GM19463 (cell line): ENCODE measurements at regions not wholly inside any gene's neighbourhood (a gene's known extent, or its start where the extent isn't known, plus 50 kb on each side); places are given as distances from the start of the nearest gene placed in this dataset.
A peak's percentile ranks its signal among the peaks of the same experiment; 100 is the strongest.
"Not testable (repeated sequence)": the region's sequence is repeated elsewhere in the genome, so short reads cannot be mapped to it uniquely, and the experiment has no call there.

Experiments used
- ATAC-seq: cut with Tn5 transposase; IDR thresholded peaks from one replicate; pipeline ENCODE4 v1.9.1; 2021; ENCODE audit warnings: mild to moderate bottlenecking, moderate library complexity; ENCODE audit not compliant: unreplicated experiment

DNA sequence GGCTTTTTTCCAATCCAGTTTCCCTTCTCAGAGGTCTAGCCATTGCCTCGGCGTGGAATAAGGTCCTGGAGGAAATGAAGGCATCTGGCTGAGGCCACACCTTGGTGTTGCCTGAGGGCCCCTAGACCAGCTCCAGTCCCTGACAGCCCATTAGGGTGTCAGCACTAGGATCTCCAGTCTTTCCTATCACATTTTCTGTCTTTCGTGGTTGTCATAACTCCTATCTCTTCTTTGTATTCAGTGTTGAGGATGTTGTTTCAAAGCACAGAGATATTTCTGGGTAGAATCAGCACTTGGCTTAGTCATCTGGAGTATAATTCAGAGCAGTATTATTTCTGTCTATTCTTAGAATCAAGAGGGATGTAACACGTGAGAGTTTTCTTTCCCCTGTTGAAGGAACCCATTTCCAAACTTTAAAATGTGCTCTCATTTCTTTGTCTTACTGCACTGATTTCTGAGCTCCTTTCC lies 844.3 kb downstream of the KCNT2 start:
- ATAC-seq: no peak

DNA sequence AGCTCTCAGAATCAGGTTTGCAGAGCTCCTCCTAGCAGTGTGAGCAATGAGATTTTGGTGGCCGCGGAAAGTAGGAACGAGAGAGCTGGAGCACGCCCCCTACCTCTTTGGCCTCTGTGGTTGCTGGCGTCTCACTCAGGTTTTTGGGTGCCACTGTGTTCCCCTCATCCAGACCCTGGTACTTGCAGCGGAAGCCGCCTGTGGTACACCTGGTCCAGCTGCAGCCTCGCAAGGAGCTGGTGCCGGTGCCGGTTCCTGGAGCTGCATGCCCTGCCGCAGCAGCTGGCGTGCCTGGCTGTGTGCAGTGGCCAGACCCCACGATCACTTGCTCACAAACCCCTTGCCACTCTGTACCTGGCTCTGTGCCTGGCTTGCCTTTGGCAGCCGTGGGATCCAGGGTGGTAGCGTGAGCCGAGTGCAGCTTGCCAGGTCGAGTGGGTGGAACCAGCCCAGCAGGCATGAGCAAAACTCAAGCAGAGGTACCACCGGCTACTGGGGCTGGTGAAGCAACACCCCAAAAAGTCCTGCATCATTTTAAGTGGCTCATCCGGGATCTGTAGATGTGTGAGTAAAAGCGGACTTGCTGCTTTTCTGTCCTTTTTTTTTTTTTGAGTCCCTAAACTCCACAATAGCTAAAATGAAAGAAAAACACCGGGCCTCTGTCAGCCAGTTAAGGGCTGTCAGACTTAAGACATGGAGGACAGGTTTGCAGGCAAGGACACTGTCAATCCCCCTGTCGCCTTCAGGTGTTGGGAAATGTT lies 844.9 kb downstream of the KCNT2 start:
- ATAC-seq: no peak

DNA sequence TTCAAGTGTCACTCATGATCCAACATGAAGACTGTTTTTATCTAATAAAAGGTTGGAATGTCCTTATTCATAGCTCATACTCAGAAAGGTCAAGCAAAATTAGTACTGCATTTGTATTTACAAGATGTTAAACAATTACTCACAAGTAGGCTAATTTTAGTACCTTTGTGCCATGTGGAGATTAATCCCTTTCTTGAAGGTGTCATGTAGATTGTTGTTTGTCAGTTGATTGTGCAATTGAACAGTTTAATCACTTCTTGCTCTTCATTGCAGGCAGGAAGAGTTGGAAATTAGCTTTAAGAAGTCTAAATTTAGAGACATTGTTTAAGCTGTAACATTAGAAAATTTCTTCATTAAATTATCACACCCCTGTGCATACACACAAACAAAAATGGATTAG lies 847.1 kb downstream of the KCNT2 start:
- ATAC-seq: no peak

DNA sequence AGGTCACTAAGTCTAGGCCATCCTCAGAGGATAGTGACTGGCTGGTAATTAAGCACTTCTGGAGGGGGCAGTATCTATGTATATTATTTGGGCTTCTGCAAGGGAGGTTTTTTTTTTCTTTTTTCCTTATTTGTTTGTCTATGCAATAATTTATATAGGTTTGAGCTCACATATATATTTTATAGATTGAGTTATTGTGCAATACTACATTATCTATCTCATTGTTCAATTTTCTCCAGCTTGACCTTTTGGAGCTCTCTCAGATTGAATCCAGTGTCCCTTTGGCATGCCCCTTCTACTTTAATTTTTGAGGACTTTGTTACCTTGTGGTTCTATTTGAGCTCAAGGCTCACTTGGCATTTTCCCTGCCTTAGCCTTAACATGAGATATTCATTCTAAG lies 852.1 kb downstream of the KCNT2 start:
- no peak for ATAC-seq

DNA sequence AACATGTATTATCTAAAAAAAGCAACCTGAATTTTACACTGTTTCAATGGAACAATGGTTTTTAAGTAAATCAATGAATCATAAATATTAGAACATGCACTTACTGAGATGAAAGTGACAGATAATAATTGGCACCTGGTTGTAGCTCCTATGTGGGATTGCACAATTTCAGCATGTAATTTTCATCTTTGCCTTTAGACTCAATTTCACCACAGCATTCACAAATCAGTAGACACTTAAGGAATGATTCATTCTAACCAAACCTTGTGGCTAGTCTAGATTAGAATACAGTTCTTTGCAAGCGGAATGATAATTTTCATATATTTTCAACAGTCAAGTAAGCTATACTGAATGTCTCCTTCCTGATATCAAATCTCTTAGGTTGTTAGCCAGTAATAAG lies 853.4 kb downstream of the KCNT2 start:
- no peak for ATAC-seq

DNA sequence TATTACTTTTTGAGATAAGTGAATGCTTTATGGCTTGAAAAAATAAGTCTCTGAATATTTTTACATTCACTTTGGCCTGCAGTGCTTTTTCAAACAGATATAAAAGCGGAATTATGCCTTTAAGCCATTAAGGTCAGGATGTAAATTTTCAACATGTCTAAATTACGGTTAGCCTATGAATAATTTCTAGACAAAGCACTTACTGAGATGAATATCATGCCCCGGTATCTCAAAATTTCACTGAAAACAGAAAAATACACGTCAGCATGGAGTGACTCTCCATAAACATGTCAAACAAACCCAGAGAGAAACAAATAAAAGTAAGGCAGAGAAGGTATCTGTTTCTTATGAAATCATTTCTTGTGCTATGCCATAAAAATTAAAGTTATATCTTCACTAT lies 853.9 kb downstream of the KCNT2 start:
- ATAC-seq: no peak

DNA sequence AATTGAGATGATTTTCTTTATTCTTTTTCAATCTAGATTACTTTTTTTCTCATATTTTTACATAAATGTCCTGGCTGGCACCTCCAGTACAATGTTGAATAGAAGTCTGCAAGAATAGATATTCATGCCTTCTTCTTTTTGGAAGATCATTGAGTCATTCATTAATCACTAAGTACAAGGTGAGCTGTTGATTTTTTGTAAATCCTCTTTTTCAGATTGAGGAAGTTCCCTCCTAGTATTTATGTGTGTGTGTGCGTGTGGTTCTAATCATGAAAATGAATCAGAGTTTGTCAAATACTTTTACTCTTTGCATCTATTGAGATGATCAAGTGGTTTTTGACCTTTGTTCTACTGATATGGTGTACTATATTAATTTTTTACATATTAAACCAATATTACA lies 859.3 kb downstream of the KCNT2 start:
- no peak for ATAC-seq

DNA sequence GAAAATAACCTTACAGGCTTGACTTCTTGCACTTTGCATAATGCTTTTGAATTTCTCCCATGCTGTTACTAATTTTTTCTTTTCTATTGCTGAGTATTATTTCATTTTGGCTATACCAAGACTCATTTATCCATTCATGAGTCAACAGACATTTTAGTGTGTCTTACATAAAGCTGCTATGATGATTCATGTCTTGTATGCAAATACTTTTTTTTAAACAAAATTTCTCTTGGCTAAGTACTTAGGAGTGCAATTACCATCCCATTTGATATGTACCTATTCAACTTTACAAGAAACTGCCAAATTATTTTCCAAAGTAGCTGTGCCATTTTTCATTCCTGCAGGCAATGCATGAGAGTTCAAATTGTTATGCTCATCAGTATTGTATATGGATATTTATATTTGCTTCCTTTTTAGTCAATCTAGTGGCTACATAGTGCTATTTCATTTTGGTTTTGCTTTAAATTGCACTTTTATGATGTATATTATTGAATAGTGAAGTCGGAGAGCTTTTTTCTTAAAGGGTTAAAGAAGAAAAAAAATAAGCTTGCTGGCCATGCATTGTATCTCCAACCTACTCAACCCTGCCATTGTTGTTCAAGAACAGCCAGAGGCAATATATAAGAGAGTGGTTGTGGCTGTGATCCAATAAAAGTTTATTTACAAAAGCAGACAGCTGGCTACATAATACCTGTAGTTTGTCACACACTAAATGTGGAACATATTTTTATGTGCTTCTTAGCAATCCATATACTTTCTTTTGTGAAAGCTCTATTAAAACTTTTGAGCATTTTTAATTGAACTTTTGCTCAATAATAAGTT lies 862.8 kb downstream of the KCNT2 start:
- no peak for ATAC-seq

DNA sequence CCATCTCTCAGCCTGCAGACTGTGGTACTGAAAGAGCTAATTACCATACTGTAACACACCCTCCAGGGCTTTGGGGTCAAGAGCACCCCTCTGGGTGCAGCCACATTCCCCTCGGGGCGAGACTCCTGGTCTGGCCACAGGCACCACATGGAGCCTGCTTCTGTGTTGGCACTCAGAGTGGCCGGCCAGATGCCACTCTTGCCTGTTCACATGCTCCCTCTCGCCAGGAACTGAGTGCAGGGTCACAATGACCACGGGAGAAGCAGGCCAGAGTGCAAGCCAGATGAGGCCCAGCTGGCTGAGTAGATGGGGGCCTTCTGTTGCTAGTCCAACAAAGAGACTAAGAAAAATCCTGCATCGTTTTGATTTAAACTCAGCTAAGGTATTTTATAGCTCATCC lies 864.0 kb downstream of the KCNT2 start:
- ATAC-seq: no peak

DNA sequence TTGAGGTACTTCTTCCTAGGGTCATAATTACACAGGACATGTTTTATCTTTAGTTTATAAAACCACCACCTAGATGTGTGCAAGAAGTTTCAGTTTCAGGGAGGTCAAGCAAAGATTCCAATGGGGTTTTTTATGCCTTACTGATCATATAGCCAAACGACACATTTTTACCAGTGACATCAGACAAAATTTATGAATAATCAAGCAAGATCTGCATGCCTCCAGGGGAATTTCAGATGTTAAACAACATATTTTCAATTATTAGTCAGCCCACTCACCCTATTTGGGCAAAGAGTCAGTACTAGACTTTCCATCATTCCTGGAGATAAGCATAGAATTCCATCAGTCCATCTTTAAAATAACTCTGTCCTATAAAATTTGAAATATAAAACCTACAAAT lies 867.4 kb downstream of the KCNT2 start:
- no peak for ATAC-seq

DNA sequence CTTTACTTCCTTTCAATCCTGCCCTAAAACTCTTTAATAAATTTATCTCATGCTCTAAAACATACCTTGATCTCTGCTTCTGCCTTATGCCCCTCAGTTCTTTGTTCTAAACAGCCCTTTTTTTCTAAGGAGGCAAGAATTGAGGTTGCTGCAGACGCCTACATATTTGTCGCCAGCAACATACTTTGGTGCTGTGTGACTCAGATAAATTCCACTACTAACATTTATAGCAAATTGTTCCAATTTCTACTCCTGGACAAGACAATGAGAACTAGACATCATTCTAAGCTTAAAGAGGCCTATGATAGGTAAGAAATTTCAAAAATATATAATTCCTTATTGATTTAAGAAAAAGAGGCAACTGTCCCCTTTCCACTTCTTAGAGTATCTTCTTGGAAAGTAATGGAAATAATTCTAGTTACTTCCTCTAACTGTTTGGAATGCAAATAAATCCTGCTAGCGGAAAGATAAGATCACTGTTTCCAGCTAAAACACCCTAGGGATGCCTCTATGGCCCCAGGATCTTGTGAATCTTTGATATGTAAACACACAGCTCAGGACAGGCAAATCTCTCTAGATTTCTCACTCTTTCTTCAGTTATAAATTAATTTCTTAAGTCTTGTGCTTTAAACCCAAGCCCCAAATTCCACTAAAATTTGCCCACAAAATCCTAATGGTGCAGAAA lies 869.1 kb downstream of the KCNT2 start:
- no peak for ATAC-seq

DNA sequence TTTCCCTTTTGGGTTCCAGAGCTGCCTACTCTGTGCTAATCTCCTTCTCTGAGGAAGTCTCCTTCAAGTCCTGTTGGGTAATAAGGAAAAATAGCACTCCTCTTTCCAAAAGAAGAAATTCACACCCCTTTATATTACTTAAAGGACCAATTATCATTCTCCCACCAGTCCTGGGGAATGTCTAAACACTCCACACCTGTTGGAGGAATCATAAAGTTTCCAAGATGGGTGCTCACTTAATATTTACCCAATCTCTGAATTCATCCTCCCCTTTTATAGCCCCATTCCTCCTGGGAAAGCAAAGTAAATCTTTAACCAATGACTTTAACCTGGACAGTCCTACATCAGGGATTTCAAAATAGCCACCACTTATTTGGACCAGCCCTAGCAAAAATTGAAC lies 873.1 kb downstream of the KCNT2 start:
- no peak for ATAC-seq

DNA sequence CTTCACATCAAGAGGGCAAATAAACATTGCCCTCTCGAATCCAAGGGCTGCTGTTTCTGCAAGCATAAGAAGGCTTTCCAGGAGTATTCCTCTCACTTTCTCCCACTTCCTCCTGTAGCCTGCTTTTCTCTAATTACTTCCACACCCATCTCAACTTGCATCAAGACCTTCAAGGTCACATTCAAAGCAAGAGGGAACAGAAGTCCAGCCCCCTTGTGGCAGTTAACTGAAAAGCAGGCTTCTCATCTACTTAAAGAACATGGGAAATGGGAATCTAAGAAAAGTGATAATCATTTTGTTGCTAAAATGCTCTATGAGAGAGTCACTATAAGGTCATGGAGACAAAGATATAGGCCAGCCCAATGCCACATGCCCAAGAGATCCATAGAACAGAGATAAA lies 874.4 kb downstream of the KCNT2 start:
- ATAC-seq: peak; percentile 60

DNA sequence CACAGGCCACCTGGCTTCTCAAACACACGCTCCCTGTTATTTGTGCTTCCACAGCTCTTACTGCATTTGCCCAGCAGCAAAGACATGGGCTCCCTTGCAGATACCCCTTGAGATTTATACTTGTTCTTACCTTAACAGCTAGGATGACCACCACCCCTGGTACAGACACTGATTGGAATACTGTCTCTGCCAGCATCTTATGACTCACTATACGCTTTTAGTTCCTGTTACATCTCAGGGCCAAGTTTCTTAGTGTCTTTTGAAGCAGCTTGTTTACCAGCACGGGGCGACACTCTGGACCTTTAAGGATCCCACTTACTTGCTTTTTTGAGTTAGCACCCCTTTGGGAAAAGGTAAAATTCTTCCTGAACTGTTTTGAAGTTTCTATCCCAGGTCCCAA lies 874.8 kb downstream of the KCNT2 start:
- ATAC-seq: no peak

DNA sequence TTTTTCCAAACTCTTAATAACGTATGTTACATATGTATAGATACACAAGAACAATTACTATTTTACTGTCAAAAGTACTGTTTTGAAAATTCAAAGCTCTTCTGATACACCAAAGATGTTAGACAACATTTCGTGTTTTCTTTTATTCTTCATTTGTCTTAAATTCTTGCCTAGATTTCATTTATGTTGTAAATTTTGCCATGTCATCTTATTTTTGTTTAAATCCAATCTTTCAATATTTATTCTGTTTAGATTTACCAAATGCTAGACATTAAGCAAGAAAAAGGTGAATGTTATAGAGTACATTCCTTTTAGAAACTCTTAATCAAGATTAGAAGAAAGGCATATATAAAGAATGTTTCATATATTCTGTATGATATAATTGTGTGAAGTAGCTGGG lies 876.9 kb downstream of the KCNT2 start:
- ATAC-seq: no peak

DNA sequence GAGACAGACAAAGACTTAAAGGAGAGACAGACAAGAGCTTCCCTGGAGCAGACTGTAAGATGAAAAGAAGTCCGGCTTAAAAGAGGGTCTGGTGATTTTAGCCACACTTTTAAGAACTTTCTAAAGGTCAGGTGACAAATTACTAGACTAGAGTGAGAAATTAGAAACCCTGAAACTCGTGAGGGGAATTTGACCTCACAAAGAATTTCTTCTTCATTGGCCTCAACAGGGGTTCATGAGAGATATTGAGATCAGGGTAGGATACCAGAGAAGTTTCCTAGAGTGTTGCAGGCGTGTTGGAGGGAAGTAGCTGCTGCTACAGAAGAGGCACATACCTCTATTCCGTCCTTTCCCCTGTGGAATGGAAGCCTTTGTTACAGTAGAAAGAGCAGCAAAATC lies 884.4 kb downstream of the KCNT2 start:
- peak; percentile 56 for ATAC-seq

DNA sequence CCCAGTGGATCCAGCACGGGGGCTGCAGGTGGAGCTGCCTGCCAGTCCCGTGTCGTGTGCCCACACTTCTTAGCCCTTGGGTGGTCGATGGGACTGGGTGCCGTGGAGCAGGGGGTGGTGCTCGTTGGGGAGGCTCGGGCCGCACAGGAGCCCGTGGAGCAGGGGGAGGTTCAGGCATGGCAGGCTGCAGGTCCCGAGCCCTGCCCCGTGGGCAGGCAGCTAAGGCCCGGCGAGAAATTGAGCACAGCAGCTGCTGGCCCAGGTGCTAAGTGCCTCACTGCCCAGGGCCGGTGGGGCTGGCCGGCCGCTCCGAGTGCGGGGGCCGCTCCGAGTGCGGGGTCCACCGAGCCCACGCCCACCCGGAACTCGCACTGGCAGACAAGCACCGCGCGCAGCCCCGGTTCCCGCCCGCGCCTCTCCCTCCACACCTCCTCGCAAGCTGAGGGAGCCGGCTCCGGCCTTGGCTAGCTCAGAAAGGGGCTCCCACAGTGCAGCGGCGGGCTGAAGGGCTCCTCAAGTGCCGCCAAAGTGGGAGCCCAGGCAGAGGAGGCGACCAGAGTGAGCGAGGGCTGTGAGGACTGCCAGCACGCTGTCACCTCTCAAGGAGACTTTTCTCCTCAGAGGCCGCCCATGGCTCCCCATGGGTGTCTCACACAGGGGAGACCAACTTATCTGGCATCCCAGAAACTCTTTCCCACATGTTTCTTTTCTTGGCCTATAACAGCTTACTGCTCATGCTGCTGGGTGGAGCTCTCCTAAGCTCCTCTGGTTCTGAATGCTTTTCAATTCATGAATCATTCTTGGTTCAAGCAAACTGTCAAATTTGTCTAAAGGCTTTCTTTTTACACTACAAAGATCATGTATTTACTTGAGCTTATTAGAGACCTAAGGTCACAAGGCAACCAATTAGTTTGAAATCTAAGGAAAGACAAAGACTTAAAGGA lies 885.1 kb downstream of the KCNT2 start:
- ATAC-seq: peak; percentile 29

DNA sequence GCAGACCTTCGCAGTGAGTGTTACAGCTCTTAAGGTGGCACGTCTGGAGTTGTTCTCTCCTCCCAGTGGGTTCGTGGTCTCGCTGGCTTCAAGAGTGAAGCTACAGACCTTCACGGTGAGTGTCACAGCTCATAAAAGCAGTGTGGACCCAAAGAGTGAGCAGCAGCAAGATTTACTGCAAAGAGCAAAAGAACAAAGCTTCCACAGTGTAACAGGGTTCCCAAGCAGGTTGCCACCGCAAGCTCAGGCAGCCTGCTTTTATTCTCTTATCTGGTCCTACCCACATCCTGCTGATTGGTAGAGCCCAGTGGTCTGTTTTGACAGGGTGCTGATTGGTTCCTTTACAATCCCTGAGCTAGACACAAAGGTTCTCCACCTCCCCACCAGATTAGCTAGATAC lies 886.1 kb downstream of the KCNT2 start:
- not testable (repeated sequence) for ATAC-seq

DNA sequence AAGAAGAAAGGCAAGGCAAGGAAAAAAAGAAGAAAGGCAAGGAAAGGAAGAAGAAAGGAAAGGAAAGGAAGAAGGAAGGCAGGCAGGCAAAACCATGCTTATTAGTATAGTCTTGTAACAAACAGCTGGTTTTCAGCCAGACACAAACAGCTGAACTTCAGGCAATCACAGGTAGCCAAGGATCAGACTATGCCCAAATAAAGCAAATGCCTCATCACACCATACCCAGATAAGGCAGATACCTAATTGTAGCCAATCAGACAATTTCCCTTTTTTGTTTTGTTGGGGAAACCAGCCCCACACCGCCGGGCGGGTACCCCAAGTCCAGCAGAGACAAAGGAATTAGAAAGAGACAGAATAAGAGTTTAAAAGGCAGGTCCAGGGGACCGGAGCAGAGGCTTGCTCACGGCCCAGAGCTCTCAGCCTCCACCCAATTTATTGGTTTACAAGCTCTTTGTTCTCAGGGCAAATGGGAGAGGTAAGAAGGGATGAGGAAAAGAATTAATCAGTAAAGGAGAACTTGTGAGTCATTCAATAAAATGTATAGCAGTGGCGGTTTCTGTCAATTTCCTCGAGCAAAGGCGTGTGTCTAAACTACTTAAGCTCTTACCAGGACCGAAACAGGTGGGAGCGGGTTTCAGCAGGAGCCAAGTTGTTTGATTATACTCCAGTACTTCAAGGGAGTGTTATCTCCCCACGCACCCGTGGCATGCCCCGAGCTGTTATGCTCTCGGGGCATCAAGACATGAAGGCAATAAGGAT lies 886.8 kb downstream of the KCNT2 start:
- ATAC-seq: no peak

DNA sequence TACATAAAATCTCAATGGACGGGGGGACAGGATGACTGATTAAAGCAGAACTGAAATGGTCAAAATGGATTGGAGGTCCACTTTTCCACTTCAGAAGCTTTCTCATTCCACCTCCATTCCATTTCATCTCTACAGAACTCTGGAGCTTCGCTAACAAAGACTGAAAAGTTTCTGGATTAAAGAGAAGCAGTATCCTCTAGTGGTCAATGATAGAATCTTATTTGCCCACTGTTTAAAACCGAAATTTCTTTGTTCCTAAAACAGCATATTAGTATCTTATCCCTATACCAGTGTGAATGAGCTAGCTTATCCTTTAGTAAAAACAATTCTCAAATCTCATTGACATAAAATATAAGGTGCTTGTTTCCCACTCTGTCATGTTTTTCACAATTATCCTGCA lies 890.6 kb downstream of the KCNT2 start:
- no peak for ATAC-seq
